ENCODE measurements at regions not wholly inside any gene's neighbourhood (a gene's known extent, or its start where the extent isn't known, plus 50 kb on each side); places are given as distances from the start of the nearest gene placed in this dataset.
A peak's percentile ranks its signal among the peaks of the same experiment; 100 is the strongest.

GRCh38 chr7:106957766-106958165, 86.7 kb upstream of the PRKAR2B start:
- H3K4me1 Mint-ChIP-seq = peaks cover 0 to 1% (median 1%) of the 10 kb centered on the region in 3 donors
- no peaks in the 10 kb centered on the region for H3K36me3 Mint-ChIP-seq
- ATAC-seq (ENCODE audit: low read depth in 2 of 2) (no peak), DNase-seq (no peak)
- H3K27me3 Mint-ChIP-seq = no peaks in the 10 kb centered on the region
- H3K27ac Mint-ChIP-seq = no peak overlapping the region
- H3K9me3 Mint-ChIP-seq = peaks cover 0 to 12% (median 0%) of the 10 kb centered on the region in 7 donors
- H3K4me3 Mint-ChIP-seq = no peak overlapping the region

- Mint-ChIP-seq H3K27ac (no peak overlapping the region), H3K27me3 (peaks cover 0 to 4% (median 0%) of the 10 kb centered on the region in 3 donors), H3K9me3 (peaks cover 0 to 12% (median 0%) of the 10 kb centered on the region in 7 donors), H3K36me3 (no peaks in the 10 kb centered on the region), H3K4me1 (peaks cover 0 to 8% (median 5%) of the 10 kb centered on the region in 3 donors), H3K4me3 (no peak overlapping the region)
- DNase-seq (no peak), ATAC-seq (ENCODE audit: low read depth in 2 of 2) (peak in 1 of 2 donors; percentile 33)
These were observed 84.8 kb upstream of the PRKAR2B start for GRCh38 chr7:106959753-106960152.

GRCh38 chr7:106962751-106963150, 81.8 kb upstream of the PRKAR2B start:
- Mint-ChIP-seq H3K4me3 (no peak overlapping the region), H3K27ac (no peak overlapping the region), H3K27me3 (peaks cover 0 to 13% (median 0%) of the 10 kb centered on the region in 3 donors), H3K9me3 (peaks cover 0 to 3% (median 0%) of the 10 kb centered on the region in 7 donors), H3K36me3 (no peaks in the 10 kb centered on the region), H3K4me1 (peaks cover 0 to 8% (median 5%) of the 10 kb centered on the region in 3 donors)
- ATAC-seq (ENCODE audit: low read depth in 2 of 2) (no peak), DNase-seq (no peak)

- peaks cover 0 to 8% (median 5%) of the 10 kb centered on the region in 3 donors for H3K4me1 Mint-ChIP-seq
- ATAC-seq (ENCODE audit: low read depth in 2 of 2) (no peak), DNase-seq (no peak)
- H3K36me3 Mint-ChIP-seq = no peaks in the 10 kb centered on the region
- H3K4me3 Mint-ChIP-seq = no peak overlapping the region
- H3K27me3 Mint-ChIP-seq = peaks cover 0 to 19% (median 0%) of the 10 kb centered on the region in 3 donors
- H3K9me3 Mint-ChIP-seq = peaks cover 0 to 5% (median 0%) of the 10 kb centered on the region in 7 donors
- H3K27ac Mint-ChIP-seq = no peak overlapping the region
These were observed 80.0 kb upstream of the PRKAR2B start for GRCh38 chr7:106964466-106964865.

GRCh38 chr7:106965108-106965507, 79.4 kb upstream of the PRKAR2B start:
- no peak overlapping the region for H3K4me3 Mint-ChIP-seq
- peaks cover 0 to 5% (median 0%) of the 10 kb centered on the region in 7 donors for H3K9me3 Mint-ChIP-seq
- ATAC-seq (ENCODE audit: low read depth in 2 of 2) (no peak), DNase-seq (no peak)
- peaks cover 0 to 19% (median 0%) of the 10 kb centered on the region in 3 donors for H3K27me3 Mint-ChIP-seq
- no peaks in the 10 kb centered on the region for H3K36me3 Mint-ChIP-seq
- peaks cover 0 to 8% (median 5%) of the 10 kb centered on the region in 3 donors for H3K4me1 Mint-ChIP-seq
- H3K27ac Mint-ChIP-seq = no peak overlapping the region

- peaks cover 0 to 8% (median 5%) of the 10 kb centered on the region in 3 donors for H3K4me1 Mint-ChIP-seq
- no peak for ATAC-seq (ENCODE audit: low read depth in 2 of 2)
- no peaks in the 10 kb centered on the region for H3K36me3 Mint-ChIP-seq
- peaks cover 0 to 19% (median 0%) of the 10 kb centered on the region in 3 donors for H3K27me3 Mint-ChIP-seq
- no peak for DNase-seq
- no peak overlapping the region for H3K4me3 Mint-ChIP-seq
- peaks cover 0 to 5% (median 0%) of the 10 kb centered on the region in 7 donors for H3K9me3 Mint-ChIP-seq
- H3K27ac Mint-ChIP-seq = no peak overlapping the region
These were observed 78.4 kb upstream of the PRKAR2B start for GRCh38 chr7:106966121-106966520.

- H3K4me3 Mint-ChIP-seq = no peak overlapping the region
- H3K4me1 Mint-ChIP-seq = peaks cover 0 to 3% (median 0%) of the 10 kb centered on the region in 3 donors
- H3K27me3 Mint-ChIP-seq = peaks cover 0 to 19% (median 0%) of the 10 kb centered on the region in 3 donors
- H3K36me3 Mint-ChIP-seq = no peaks in the 10 kb centered on the region
- peaks cover 0 to 5% (median 0%) of the 10 kb centered on the region in 7 donors for H3K9me3 Mint-ChIP-seq
- no peak for DNase-seq
- no peak overlapping the region for H3K27ac Mint-ChIP-seq
- ATAC-seq (ENCODE audit: low read depth in 2 of 2) = no peak
These were observed 76.3 kb upstream of the PRKAR2B start for GRCh38 chr7:106968160-106968559.

GRCh38 chr7:106978425-106979420, 65.8 kb upstream of the PRKAR2B start:
- peaks cover 0 to 6% of the 10 kb centered on the region in 2 donors for H3K36me3 Mint-ChIP-seq

GRCh38 chr7:106979551-106980357, 64.8 kb upstream of the PRKAR2B start:
- ATAC-seq (ENCODE audit: low read depth in 2 of 2) (no peak), DNase-seq (no peak)
- Mint-ChIP-seq H3K9me3 (no peaks in the 10 kb centered on the region), H3K4me3 (no peak overlapping the region), H3K36me3 (peaks cover 0 to 6% of the 10 kb centered on the region in 2 donors), H3K27ac (no peak overlapping the region), H3K27me3 (peaks cover 0 to 7% (median 5%) of the 10 kb centered on the region in 3 donors), H3K4me1 (peaks cover 0 to 3% (median 0%) of the 10 kb centered on the region in 3 donors)

More at GRCh38 chr7:106978425-106979420, 65.8 kb upstream of the PRKAR2B start:
- no peak overlapping the region for H3K27ac Mint-ChIP-seq
- ATAC-seq (ENCODE audit: low read depth in 2 of 2) (no peak), DNase-seq (no peak)
- H3K27me3 Mint-ChIP-seq = peaks cover 0 to 7% (median 5%) of the 10 kb centered on the region in 3 donors
- peaks cover 0 to 3% (median 0%) of the 10 kb centered on the region in 3 donors for H3K4me1 Mint-ChIP-seq
- H3K9me3 Mint-ChIP-seq = no peaks in the 10 kb centered on the region
- H3K4me3 Mint-ChIP-seq = no peak overlapping the region

GRCh38 chr7:106980358-106980685, 64.2 kb upstream of the PRKAR2B start:
- peaks cover 0 to 6% of the 10 kb centered on the region in 2 donors for H3K36me3 Mint-ChIP-seq
- DNase-seq = no peak
- no peak overlapping the region for H3K4me3 Mint-ChIP-seq
- H3K27ac Mint-ChIP-seq = no peak overlapping the region
- ATAC-seq (ENCODE audit: low read depth in 2 of 2) = no peak
- H3K27me3 Mint-ChIP-seq = peaks cover 0 to 7% (median 5%) of the 10 kb centered on the region in 3 donors
- peaks cover 0 to 3% (median 0%) of the 10 kb centered on the region in 3 donors for H3K4me1 Mint-ChIP-seq
- no peaks in the 10 kb centered on the region for H3K9me3 Mint-ChIP-seq

- H3K9me3 Mint-ChIP-seq = no peaks in the 10 kb centered on the region
- H3K27me3 Mint-ChIP-seq = peaks cover 0 to 7% (median 5%) of the 10 kb centered on the region in 3 donors
- DNase-seq (no peak), ATAC-seq (ENCODE audit: low read depth in 2 of 2) (no peak)
- H3K4me1 Mint-ChIP-seq = peaks cover 0 to 5% (median 0%) of the 10 kb centered on the region in 3 donors
- H3K4me3 Mint-ChIP-seq = no peak overlapping the region
- peaks cover 0 to 6% of the 10 kb centered on the region in 2 donors for H3K36me3 Mint-ChIP-seq
- H3K27ac Mint-ChIP-seq = no peak overlapping the region
These were observed 62.1 kb upstream of the PRKAR2B start for GRCh38 chr7:106982415-106982814.

- Mint-ChIP-seq H3K27ac (no peak overlapping the region), H3K36me3 (peaks cover 0 to 6% of the 10 kb centered on the region in 2 donors)
- no peak for ATAC-seq (ENCODE audit: low read depth in 2 of 2)
These were observed 60.5 kb upstream of the PRKAR2B start for GRCh38 chr7:106984034-106984433.

GRCh38 chr7:106986450-106986977, 58.0 kb upstream of the PRKAR2B start:
- Mint-ChIP-seq H3K36me3 (peaks cover 0 to 6% of the 10 kb centered on the region in 2 donors), H3K9me3 (no peaks in the 10 kb centered on the region), H3K4me1 (peaks cover 0 to 5% (median 0%) of the 10 kb centered on the region in 3 donors), H3K4me3 (no peak overlapping the region), H3K27ac (no peak overlapping the region), H3K27me3 (peaks cover 0 to 7% (median 5%) of the 10 kb centered on the region in 3 donors)
- ATAC-seq (ENCODE audit: low read depth in 2 of 2) = no peak
- no peak for DNase-seq

More at GRCh38 chr7:106984034-106984433, 60.5 kb upstream of the PRKAR2B start:
- Mint-ChIP-seq H3K4me3 (no peak overlapping the region), H3K4me1 (peaks cover 0 to 5% (median 0%) of the 10 kb centered on the region in 3 donors), H3K27me3 (peaks cover 0 to 7% (median 5%) of the 10 kb centered on the region in 3 donors), H3K9me3 (no peaks in the 10 kb centered on the region)
- no peak for DNase-seq

Measured in naive B cell (primary cell).